ENCODE measurements at regions not wholly inside any gene's neighbourhood (a gene's known extent, or its start where the extent isn't known, plus 50 kb on each side); places are given as distances from the start of the nearest gene placed in this dataset.

GRCh38 chr20:39211060-39211748 lies 249.1 kb downstream of the DHX35 start:
- ATAC-seq = no peak
- no peak overlapping the region for H3K4me3 Mint-ChIP-seq
- no peak for DNase-seq
- H3K27me3 Mint-ChIP-seq = peaks cover 4% of the 10 kb centered on the region
- POLR2A ChIA-PET = no interaction called here
- no peak overlapping the region for H3K27ac Mint-ChIP-seq
- no peaks in the 10 kb centered on the region for H3K4me1 Mint-ChIP-seq (ENCODE audit: low read depth)
- CTCF ChIA-PET = no interaction called here
- intact Hi-C loops (cut with micrococcal nuclease) = no loop called here
- no peaks in the 10 kb centered on the region for H3K36me3 Mint-ChIP-seq (ENCODE audit: low read depth)
- no peak for TF ChIP-seq CTCF (IDR thresholded peaks at IDR 0.05)
- H3K9me3 Mint-ChIP-seq = no peaks in the 10 kb centered on the region

DNA sequence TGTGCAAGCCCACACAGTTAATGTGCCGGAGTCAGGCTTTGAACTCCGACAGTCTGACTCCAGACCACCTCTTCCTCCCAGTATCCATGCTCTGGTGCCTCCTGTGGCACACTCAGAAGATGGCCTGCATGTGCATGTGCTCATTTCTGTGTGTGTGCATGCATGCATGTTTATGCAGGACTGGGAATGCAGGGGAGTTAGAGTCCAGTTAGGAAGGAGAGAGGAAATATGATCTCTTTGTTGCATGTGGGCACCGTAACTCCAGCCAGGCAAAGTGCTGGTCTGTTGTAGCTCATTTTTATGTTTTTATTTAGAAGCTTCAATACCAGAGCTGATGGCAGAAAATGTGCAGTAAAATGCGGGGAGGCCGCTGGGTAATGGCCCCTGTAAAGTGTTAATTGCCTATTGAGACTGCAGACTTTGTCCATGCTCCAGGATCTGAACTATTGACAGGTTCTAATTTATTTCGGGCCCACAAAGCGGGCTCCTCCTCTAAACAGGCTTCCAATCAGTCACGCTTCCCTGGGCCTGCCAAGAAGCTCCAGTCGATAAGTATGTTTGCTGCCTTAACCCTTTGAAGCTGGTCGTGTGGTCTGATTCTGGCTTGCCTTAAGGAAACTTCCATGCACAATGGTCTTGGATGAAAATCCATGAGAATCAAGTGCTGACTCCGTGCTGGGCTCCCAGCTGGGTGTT lies 248.3 kb downstream of the DHX35 start:
- Mint-ChIP-seq H3K9me3 (no peaks in the 10 kb centered on the region), H3K36me3 (ENCODE audit: low read depth) (no peaks in the 10 kb centered on the region), H3K4me3 (no peak overlapping the region), H3K27me3 (peaks cover 2% of the 10 kb centered on the region), H3K27ac (no peak overlapping the region), H3K4me1 (ENCODE audit: low read depth) (no peaks in the 10 kb centered on the region)
- CTCF ChIA-PET = no interaction called here
- intact Hi-C loops (cut with micrococcal nuclease) = no loop called here
- DNase-seq (no peak), ATAC-seq (no peak)
- no peak for TF ChIP-seq CTCF (IDR thresholded peaks at IDR 0.05)
- POLR2A ChIA-PET = no interaction called here

- CTCF ChIA-PET = no interaction called here
- Mint-ChIP-seq H3K36me3 (ENCODE audit: low read depth) (no peaks in the 10 kb centered on the region), H3K4me3 (no peak overlapping the region), H3K27ac (no peak overlapping the region), H3K27me3 (peaks cover 2% of the 10 kb centered on the region), H3K9me3 (no peaks in the 10 kb centered on the region), H3K4me1 (ENCODE audit: low read depth) (no peaks in the 10 kb centered on the region)
- DNase-seq = no peak
- POLR2A ChIA-PET = no interaction called here
- intact Hi-C loops (cut with micrococcal nuclease) = no loop called here
- no peak for ATAC-seq
- no peak for TF ChIP-seq CTCF (IDR thresholded peaks at IDR 0.05)
Observed at GRCh38 chr20:39206899-39207564, 244.9 kb downstream of the DHX35 start.

GRCh38 chr20:39195582-39196021 lies 233.5 kb downstream of the DHX35 start:
- intact Hi-C loops (cut with micrococcal nuclease) = no loop called here
- H3K27ac Mint-ChIP-seq = no peak overlapping the region
- no peaks in the 10 kb centered on the region for H3K36me3 Mint-ChIP-seq (ENCODE audit: low read depth)
- ATAC-seq = no peak
- peaks cover 9% of the 10 kb centered on the region for H3K27me3 Mint-ChIP-seq
- no peak for TF ChIP-seq CTCF (IDR thresholded peaks at IDR 0.05)
- CTCF ChIA-PET = no interaction called here
- peaks cover 4% of the 10 kb centered on the region for H3K9me3 Mint-ChIP-seq
- no peak overlapping the region for H3K4me3 Mint-ChIP-seq
- POLR2A ChIA-PET = interaction anchor here (0.7 kb wide), 1 partner anchor 131 kb away, joined by 3 read pairs; no protein-coding TSS in a partner anchor
- no peaks in the 10 kb centered on the region for H3K4me1 Mint-ChIP-seq (ENCODE audit: low read depth)
- no peak for DNase-seq

All from activated CD8-positive, alpha-beta T cell treated with anti-CD3 and anti-CD28 coated beads for 36 hours (primary cell).